SK-N-SH treated with all-trans-retinoic acid at 6 μM for 48 hours (cell line): ENCODE measurements at regions not wholly inside any gene's neighbourhood (a gene's known extent, or its start where the extent isn't known, plus 50 kb on each side); places are given as distances from the start of the nearest gene placed in this dataset.
"Not testable (repeated sequence)": the region's sequence is repeated elsewhere in the genome, so short reads cannot be mapped to it uniquely, and the experiment has no call there.

Experiments
- ATAC-seq: fragments of 200-7000 bp; cut with Tn5 transposase; 3 replicates; pipeline ENCODE4 v1.9.1; 2020; ENCODE audit warnings: mild to moderate bottlenecking, moderate library complexity
- ARNTL ChIP-seq: fragments of 450-650 bp; formaldehyde crosslinking; IDR thresholded peaks from 2 replicates; pipeline ENCODE4 v1.5.0; 2020; ENCODE audit warnings: low read depth, mild to moderate bottlenecking, moderate library complexity, borderline replicate concordance
- BACH2 ChIP-seq: fragments of 250-450 bp; sonication (Bioruptor Pico); IDR thresholded peaks from 2 replicates; pipeline ENCODE4 v1.9.0; 2021; ENCODE audit warnings: mild to moderate bottlenecking, borderline replicate concordance
- ESRRG ChIP-seq: fragments of 250-450 bp; sonication (Bioruptor Pico); IDR thresholded peaks from 2 replicates; pipeline ENCODE4 v1.6.1; 2021; ENCODE audit warnings: mild to moderate bottlenecking
- GLIS3 ChIP-seq: fragments of 250-450 bp; sonication (Bioruptor Pico); IDR thresholded peaks from 2 replicates; pipeline ENCODE4 v1.5.0; 2020; ENCODE audit warnings: mild to moderate bottlenecking, moderate library complexity
- ISL1 ChIP-seq: fragments of 250-450 bp; sonication (Bioruptor Pico); IDR thresholded peaks from 2 replicates; pipeline ENCODE4 v2.1.2; 2022; ENCODE audit warnings: mild to moderate bottlenecking, moderate library complexity
- OSR1 ChIP-seq: fragments of 250-450 bp; sonication (Bioruptor Pico); IDR thresholded peaks from 2 replicates; pipeline ENCODE4 v1.8.0; 2022; ENCODE audit warnings: moderate library complexity, mild to moderate bottlenecking, inconsistent platforms
- POU6F1 ChIP-seq: fragments of 250-450 bp; sonication (Bioruptor Pico); IDR thresholded peaks from 2 replicates; pipeline ENCODE4 v1.8.0; 2021; ENCODE audit warnings: low read depth, mild to moderate bottlenecking, moderate library complexity, borderline replicate concordance
- PPARA ChIP-seq: fragments of 250-450 bp; sonication (Bioruptor Pico); IDR thresholded peaks from 2 replicates; pipeline ENCODE4 v1.5.0; 2020; ENCODE audit warnings: mild to moderate bottlenecking, borderline replicate concordance
- SNAI2 ChIP-seq: fragments of 250-450 bp; sonication (Bioruptor Pico); IDR thresholded peaks from 2 replicates; pipeline ENCODE4 v1.5.0; 2020; ENCODE audit warnings: mild to moderate bottlenecking, moderate library complexity
- TCF4 ChIP-seq: fragments of 250-450 bp; sonication (Bioruptor Pico); IDR thresholded peaks from 2 replicates; pipeline ENCODE4 v1.8.0; 2021; ENCODE audit warnings: mild to moderate bottlenecking, moderate library complexity, borderline replicate concordance
- TOX ChIP-seq: fragments of 250-450 bp; sonication (Bioruptor Pico); IDR thresholded peaks from 2 replicates; pipeline ENCODE4 v1.8.0; 2021; ENCODE audit warnings: mild to moderate bottlenecking, moderate library complexity, borderline replicate concordance
- TSHZ2 ChIP-seq: fragments of 250-450 bp; sonication (Bioruptor Pico); IDR thresholded peaks from 2 replicates; pipeline ENCODE4 v1.5.0; 2020; ENCODE audit warnings: mild to moderate bottlenecking, moderate library complexity
- ZC3H10 ChIP-seq: fragments of 250-450 bp; sonication (Bioruptor Pico); IDR thresholded peaks from 2 replicates; pipeline ENCODE4 v1.5.1; 2021; ENCODE audit warnings: mild to moderate bottlenecking, moderate library complexity
- ZFP3 ChIP-seq: fragments of 250-450 bp; sonication (Bioruptor Pico); IDR thresholded peaks from 2 replicates; pipeline ENCODE4 v1.5.0; 2020; ENCODE audit warnings: mild to moderate bottlenecking, moderate library complexity
- ZFP30 ChIP-seq: fragments of 450-650 bp; formaldehyde crosslinking; IDR thresholded peaks from 2 replicates; pipeline ENCODE4 v1.5.0; 2022; ENCODE audit warnings: mild to moderate bottlenecking, moderate library complexity
- ZNF565 ChIP-seq: fragments of 450-650 bp; formaldehyde crosslinking; conservative IDR thresholded peaks from 2 replicates; pipeline ENCODE4 v1.5.0; 2020; ENCODE audit warnings: low read depth, mild to moderate bottlenecking, moderate library complexity
- ZNF70 ChIP-seq: fragments of 450-650 bp; formaldehyde crosslinking; IDR thresholded peaks from 2 replicates; pipeline ENCODE4 v1.5.0; 2020; ENCODE audit warnings: mild to moderate bottlenecking, moderate library complexity
- ZNF8 ChIP-seq: fragments of 450-650 bp; formaldehyde crosslinking; IDR thresholded peaks from 2 replicates; pipeline ENCODE4 v1.5.0; 2020; ENCODE audit warnings: mild to moderate bottlenecking, moderate library complexity
- TF ChIP-seq, protein P1 (sequence below): fragments of 250-450 bp; sonication (Bioruptor Pico); IDR thresholded peaks from 2 replicates; pipeline ENCODE4 v1.5.1; 2020; ENCODE audit warnings: low read depth, mild to moderate bottlenecking, moderate library complexity
- TF ChIP-seq, protein P2 (sequence below): fragments of 250-450 bp; sonication (Bioruptor Pico); IDR thresholded peaks from 2 replicates; pipeline ENCODE4 v1.5.1; 2021; ENCODE audit warnings: mild to moderate bottlenecking, moderate library complexity

- TF ChIP-seq, protein P1, sequence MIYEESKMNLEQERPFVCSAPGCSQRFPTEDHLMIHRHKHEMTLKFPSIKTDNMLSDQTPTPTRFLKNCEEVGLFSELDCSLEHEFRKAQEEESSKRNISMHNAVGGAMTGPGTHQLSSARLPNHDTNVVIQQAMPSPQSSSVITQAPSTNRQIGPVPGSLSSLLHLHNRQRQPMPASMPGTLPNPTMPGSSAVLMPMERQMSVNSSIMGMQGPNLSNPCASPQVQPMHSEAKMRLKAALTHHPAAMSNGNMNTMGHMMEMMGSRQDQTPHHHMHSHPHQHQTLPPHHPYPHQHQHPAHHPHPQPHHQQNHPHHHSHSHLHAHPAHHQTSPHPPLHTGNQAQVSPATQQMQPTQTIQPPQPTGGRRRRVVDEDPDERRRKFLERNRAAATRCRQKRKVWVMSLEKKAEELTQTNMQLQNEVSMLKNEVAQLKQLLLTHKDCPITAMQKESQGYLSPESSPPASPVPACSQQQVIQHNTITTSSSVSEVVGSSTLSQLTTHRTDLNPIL (CRISPR knock-in tag): no peak
- TF ChIP-seq SNAI2 (CRISPR knock-in tag): no peak
- no peak for TF ChIP-seq ARNTL (CRISPR knock-in tag)
These were observed 319.1 kb upstream of the NT5E start (continued) for GRCh38 chr6:85130743-85131142.

DNA sequence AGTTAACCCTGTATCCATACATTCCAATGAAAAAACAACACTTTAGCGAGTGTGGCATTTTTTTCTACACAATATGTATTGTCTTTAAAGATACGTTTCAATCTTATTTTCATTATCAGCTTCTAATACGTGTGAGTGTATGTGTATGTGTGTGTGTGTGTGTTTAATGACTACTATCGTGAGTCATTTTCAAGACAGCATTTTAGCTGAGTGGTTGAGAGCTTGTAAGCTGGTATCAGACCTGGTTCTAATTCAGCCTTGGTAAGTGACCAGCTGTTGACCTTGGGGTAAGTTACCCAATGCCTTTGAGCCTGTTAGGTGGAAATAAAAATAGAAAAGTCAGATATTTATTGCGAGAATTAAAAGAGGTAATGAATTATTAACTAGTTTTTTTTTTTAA, 320.0 kb upstream of the NT5E start:
- ATAC-seq: no peak
- no peak for TF ChIP-seq ISL1 (CRISPR knock-in tag)

DNA sequence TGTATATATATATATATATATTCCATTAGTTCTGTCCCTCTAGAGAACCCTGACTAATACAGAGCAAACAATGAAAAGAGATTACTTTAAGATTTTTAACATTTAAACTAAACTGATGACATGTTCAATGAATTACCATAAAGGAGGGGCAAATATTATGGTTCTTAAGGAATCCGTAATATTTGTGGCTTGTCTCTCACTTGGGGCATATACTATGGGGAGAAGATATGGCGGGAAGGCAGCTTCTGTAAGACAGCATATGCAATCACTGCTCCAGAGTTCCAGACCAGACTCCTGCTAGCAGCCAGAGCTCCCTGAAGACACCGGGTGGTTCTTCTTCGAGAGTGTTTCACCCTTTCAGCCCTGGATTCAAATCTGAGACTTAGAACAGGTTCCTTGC, 321.1 kb upstream of the NT5E start:
- no peak for TF ChIP-seq ZNF8 (CRISPR knock-in tag)

DNA sequence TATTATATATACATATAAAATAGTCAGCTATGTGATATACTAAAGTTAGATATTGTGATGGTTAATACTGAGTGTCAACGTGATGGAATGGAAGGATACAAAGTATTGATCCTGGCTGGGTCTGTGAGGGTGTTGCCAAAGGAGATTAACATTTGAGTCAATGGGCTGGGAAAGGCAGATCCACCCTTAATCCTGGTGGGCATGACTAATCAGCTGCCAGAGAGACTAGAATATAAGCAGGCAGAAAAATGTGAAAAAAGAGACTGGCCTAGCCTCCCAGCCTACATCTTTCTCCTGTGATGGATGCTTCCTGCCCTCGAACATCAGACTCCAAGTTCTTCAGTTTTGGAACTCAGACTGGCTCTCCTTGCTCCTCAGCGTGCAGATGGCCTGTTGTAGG, 321.6 kb upstream of the NT5E start:
- not testable (repeated sequence) for ATAC-seq

More for the DNA sequence above, 321.1 kb upstream of the NT5E start:
- no peak for ATAC-seq

- TF ChIP-seq BACH2 (no peak), PPARA (CRISPR knock-in tag) (no peak), ZFP30 (CRISPR knock-in tag) (no peak), TOX (CRISPR knock-in tag) (no peak), ISL1 (CRISPR knock-in tag) (no peak), ZNF565 (CRISPR knock-in tag) (no peak), GLIS3 (no peak), ZFP3 (no peak), OSR1 (CRISPR knock-in tag) (no peak), ESRRG (CRISPR knock-in tag) (no peak), TSHZ2 (CRISPR knock-in tag) (no peak), ZC3H10 (CRISPR knock-in tag) (no peak), TCF4 (CRISPR knock-in tag) (no peak), POU6F1 (CRISPR knock-in tag) (no peak), ARNTL (CRISPR knock-in tag) (no peak), ZNF70 (CRISPR knock-in tag) (no peak)
- TF ChIP-seq, protein P2, sequence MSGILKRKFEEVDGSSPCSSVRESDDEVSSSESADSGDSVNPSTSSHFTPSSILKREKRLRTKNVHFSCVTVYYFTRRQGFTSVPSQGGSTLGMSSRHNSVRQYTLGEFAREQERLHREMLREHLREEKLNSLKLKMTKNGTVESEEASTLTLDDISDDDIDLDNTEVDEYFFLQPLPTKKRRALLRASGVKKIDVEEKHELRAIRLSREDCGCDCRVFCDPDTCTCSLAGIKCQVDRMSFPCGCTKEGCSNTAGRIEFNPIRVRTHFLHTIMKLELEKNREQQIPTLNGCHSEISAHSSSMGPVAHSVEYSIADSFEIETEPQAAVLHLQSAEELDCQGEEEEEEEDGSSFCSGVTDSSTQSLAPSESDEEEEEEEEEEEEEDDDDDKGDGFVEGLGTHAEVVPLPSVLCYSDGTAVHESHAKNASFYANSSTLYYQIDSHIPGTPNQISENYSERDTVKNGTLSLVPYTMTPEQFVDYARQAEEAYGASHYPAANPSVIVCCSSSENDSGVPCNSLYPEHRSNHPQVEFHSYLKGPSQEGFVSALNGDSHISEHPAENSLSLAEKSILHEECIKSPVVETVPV (CRISPR knock-in tag): no peak
- TF ChIP-seq, protein P1 (CRISPR knock-in tag): no peak
- ATAC-seq: no peak
These were observed 322.1 kb upstream of the NT5E start for GRCh38 chr6:85127696-85128243.
